A549 (cell line): ENCODE measurements at regions not wholly inside any gene's neighbourhood (a gene's known extent, or its start where the extent isn't known, plus 50 kb on each side); places are given as distances from the start of the nearest gene placed in this dataset.

Experiments
- POLR2AphosphoS2 ChIP-seq: conservative IDR thresholded peaks from 2 replicates; pipeline ENCODE4 v1.6.1; 2012; ENCODE audit warnings: low read length, improper control_type of control experiment, inconsistent platforms
- TF ChIP-seq, protein P1 (sequence below): fragments of 200-600 bp; sonication (generic); IDR thresholded peaks from 2 replicates; pipeline ENCODE4 v1.6.1; 2016; ENCODE audit warnings: antibody characterized with exemption, mild to moderate bottlenecking, moderate library complexity
- TF ChIP-seq, protein P2 (sequence below): fragments of >200 bp; sonication (Bioruptor Twin); formaldehyde crosslinking; IDR thresholded peaks from 3 replicates; pipeline ENCODE4 v1.5.1; 2016

DNA sequence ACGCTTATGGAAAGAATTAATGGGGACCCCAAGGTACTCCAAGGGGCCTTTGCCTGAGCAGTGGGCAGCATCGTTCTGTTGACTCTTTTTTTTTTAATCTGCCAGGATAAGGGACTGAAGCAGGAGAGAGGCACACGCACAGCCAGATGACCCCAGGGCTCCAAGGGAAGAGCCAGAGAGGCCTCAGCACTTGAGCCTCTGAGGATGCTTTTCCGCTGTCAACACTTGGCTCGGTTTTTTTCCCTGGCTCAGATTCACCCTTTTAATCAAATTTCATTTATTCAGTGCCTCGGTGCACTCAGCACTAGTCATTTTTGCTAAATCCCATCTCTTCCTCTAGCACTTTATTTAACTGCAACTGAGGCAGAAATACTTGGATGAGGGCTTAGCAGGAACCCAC is 226.3 kb downstream of the FGF9 start:
- TF ChIP-seq POLR2AphosphoS2 = no peak
- TF ChIP-seq, protein P1, sequence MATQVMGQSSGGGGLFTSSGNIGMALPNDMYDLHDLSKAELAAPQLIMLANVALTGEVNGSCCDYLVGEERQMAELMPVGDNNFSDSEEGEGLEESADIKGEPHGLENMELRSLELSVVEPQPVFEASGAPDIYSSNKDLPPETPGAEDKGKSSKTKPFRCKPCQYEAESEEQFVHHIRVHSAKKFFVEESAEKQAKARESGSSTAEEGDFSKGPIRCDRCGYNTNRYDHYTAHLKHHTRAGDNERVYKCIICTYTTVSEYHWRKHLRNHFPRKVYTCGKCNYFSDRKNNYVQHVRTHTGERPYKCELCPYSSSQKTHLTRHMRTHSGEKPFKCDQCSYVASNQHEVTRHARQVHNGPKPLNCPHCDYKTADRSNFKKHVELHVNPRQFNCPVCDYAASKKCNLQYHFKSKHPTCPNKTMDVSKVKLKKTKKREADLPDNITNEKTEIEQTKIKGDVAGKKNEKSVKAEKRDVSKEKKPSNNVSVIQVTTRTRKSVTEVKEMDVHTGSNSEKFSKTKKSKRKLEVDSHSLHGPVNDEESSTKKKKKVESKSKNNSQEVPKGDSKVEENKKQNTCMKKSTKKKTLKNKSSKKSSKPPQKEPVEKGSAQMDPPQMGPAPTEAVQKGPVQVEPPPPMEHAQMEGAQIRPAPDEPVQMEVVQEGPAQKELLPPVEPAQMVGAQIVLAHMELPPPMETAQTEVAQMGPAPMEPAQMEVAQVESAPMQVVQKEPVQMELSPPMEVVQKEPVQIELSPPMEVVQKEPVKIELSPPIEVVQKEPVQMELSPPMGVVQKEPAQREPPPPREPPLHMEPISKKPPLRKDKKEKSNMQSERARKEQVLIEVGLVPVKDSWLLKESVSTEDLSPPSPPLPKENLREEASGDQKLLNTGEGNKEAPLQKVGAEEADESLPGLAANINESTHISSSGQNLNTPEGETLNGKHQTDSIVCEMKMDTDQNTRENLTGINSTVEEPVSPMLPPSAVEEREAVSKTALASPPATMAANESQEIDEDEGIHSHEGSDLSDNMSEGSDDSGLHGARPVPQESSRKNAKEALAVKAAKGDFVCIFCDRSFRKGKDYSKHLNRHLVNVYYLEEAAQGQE = no peak
- TF ChIP-seq, protein P2, sequence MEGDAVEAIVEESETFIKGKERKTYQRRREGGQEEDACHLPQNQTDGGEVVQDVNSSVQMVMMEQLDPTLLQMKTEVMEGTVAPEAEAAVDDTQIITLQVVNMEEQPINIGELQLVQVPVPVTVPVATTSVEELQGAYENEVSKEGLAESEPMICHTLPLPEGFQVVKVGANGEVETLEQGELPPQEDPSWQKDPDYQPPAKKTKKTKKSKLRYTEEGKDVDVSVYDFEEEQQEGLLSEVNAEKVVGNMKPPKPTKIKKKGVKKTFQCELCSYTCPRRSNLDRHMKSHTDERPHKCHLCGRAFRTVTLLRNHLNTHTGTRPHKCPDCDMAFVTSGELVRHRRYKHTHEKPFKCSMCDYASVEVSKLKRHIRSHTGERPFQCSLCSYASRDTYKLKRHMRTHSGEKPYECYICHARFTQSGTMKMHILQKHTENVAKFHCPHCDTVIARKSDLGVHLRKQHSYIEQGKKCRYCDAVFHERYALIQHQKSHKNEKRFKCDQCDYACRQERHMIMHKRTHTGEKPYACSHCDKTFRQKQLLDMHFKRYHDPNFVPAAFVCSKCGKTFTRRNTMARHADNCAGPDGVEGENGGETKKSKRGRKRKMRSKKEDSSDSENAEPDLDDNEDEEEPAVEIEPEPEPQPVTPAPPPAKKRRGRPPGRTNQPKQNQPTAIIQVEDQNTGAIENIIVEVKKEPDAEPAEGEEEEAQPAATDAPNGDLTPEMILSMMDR = no peak
